AG09319 (cell line): ENCODE measurements at regions not wholly inside any gene's neighbourhood (a gene's known extent, or its start where the extent isn't known, plus 50 kb on each side); places are given as distances from the start of the nearest gene placed in this dataset.

Source experiments
- DNase-seq: peaks from one replicate; pipeline ENCODE4 v3.0.0-alpha.2; 2010; ENCODE audit warnings: low read depth; ENCODE audit errors: extremely low read depth
- CTCF ChIP-seq: IDR thresholded peaks from 2 replicates; pipeline ENCODE4 v1.5.1; 2011; ENCODE audit warnings: low read depth, mild to moderate bottlenecking, inconsistent platforms, low read length, moderate library complexity

- peak; percentile 35 for DNase-seq
- TF ChIP-seq CTCF = no peak
Measured at GRCh38 chr2:226080334-226080733, 680.8 kb downstream of the NYAP2 start.

GRCh38 chr2:226079671-226080181 is 680.2 kb downstream of the NYAP2 start:
- TF ChIP-seq CTCF = no peak
- peak; percentile 29 for DNase-seq

DNA sequence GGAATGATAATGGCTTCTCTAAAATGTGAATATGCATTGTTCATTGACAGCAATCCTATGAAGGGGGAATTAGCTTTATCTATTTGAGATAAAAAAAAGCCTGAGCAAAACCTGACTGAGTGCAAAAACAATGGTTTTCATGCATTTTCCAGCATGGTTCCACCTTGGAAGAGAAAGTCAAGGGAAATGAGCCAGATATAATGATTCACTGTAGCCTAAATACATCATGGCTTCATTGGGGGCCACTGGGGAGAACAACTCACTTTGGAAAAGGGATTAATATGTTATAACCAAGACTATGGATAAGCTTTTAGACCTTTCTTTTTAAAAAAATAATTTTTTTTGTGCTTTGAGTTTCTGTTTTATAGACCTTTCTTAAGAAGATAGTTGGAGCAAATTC is 679.7 kb downstream of the NYAP2 start:
- DNase-seq = no peak
- no peak for TF ChIP-seq CTCF

DNA sequence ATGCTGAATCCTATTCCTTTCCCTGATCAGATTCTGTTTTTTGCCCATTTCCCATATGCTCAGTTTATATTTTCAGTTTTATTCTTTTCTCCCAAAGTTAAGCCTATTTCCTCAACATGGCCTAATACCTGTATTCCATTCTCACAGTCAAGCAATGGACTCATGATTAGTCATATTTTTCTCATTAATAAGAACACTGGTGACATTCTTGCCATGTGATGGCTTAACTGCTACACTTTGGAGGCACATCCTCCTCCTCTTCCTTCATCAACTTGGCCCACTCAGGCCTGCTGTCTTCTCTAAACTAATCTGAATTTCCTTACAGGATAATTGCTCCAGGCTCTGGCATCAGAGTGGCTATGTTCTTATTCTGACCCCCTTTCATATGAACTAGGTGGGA is 679.2 kb downstream of the NYAP2 start:
- DNase-seq = no peak
- no peak for TF ChIP-seq CTCF

- TF ChIP-seq CTCF = no peak
- no peak for DNase-seq
Measured at GRCh38 chr2:226077841-226078240, 678.3 kb downstream of the NYAP2 start.

DNA sequence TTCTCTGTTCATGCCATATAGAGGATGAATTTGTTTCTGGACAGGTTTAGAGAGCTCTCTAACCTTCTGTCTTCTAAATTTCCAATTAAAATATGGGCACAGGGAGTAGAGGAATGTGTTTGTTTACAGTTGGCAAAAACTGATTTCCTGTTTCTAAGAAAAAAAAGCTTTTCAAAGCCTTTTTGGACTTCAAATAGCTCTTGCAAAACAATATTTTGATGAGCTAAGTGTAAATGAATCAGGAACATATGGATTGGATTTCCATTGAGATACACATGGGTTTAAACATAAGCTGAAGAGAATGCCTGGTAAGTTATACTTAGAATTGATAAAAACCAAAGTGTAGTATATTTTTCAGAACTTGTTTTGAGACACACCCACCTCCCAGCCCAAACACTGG is 677.5 kb downstream of the NYAP2 start:
- DNase-seq = peak; percentile 47

DNA sequence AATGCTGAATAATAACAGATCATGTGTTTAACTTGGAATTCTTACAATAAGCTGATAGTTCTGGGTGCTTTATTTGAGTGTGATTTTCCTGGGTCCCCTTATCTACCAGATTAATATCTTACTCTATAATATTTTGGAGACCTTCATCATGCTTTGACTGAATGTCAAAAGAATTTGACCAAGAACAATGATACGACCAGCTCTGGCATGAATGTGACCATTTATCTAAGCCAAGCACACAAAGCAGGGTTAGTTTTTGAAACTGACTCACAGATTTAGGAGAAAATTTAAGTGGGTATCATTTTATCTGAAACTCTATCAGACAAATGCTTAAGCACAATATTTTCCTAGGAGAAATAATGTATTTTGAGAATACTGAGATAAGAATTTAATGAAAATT is 677.0 kb downstream of the NYAP2 start:
- no peak for TF ChIP-seq CTCF
- no peak for DNase-seq

More for the DNA sequence above, 677.5 kb downstream of the NYAP2 start:
- TF ChIP-seq CTCF = no peak
